HL-60 (cell line): ENCODE measurements at regions not wholly inside any gene's neighbourhood (a gene's known extent, or its start where the extent isn't known, plus 50 kb on each side); places are given as distances from the start of the nearest gene placed in this dataset.

Source experiments
- DNase-seq, 2 experiments: peaks; one replicate each; pipeline ENCODE4 v3.0.0-alpha.2; 2010 to 2020; ENCODE audit warnings: low read depth in 1 of 2, low spot score in 1 of 2
- H3K27ac ChIP-seq: fragments of 250-450 bp; sonication (Bioruptor Pico); replicated peaks from 2 replicates; pipeline ENCODE4 v1.5.1; 2020; ENCODE audit warnings: mild to moderate bottlenecking, moderate library complexity
- H3K27me3 ChIP-seq: fragments of 250-450 bp; sonication (Bioruptor Pico); 2 replicates; pipeline ENCODE4 v1.5.1; 2021; ENCODE audit warnings: mild to moderate bottlenecking, moderate library complexity; ENCODE audit not compliant: insufficient read depth, poor library complexity, severe bottlenecking
- H3K4me3 ChIP-seq: replicated peaks from 2 replicates; pipeline ENCODE4 v1.5.1; 2011; ENCODE audit warnings: mild to moderate bottlenecking, control low read depth, low read length; ENCODE audit not compliant: insufficient read depth
- CTCF ChIP-seq: IDR thresholded peaks from one replicate; pipeline ENCODE4 v1.5.1; 2011; ENCODE audit warnings: low read length, control low read depth, inconsistent platforms; ENCODE audit not compliant: insufficient read depth
- GABPA ChIP-seq: IDR thresholded peaks from 2 replicates; pipeline ENCODE4 v1.6.1; 2012; ENCODE audit warnings: low read depth
- POLR2AphosphoS5 ChIP-seq: IDR thresholded peaks from 2 replicates; pipeline ENCODE4 v1.6.1; 2012; ENCODE audit warnings: low read depth
- REST ChIP-seq: IDR thresholded peaks from 2 replicates; pipeline ENCODE4 v1.6.1; 2012; ENCODE audit warnings: low read depth; ENCODE audit not compliant: insufficient replicate concordance
- SPI1 ChIP-seq: IDR thresholded peaks from 2 replicates; pipeline ENCODE4 v1.6.1; 2012; ENCODE audit warnings: low read depth, mild to moderate bottlenecking, borderline replicate concordance

DNA sequence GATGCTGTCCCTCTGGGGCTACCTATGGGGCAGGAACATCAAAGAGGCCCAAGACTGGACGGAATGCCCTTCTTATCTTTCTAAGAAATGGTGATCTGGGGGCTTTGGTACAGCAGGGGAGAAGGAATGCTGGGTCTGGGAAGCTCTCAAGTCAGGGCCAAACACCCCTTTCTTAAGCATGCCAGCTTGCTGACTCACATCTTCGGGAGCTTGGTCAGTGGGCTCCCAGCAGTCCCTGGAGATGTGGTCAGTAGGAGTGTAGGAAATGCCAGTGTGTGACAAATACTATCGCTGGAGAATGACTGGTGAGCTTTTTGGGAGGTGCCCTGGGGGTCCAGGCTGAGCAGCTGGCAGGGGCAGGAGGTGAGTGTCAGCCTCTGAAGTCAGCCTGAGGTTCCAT lies 105.0 kb upstream of the CDC42EP3 start:
- Histone ChIP-seq H3K4me3 (no peak overlapping the region), H3K27me3 (no peaks in the 10 kb centered on the region), H3K27ac (no peak overlapping the region)
- no peak for TF ChIP-seq GABPA
- no peak for TF ChIP-seq SPI1
- TF ChIP-seq REST: no peak
- TF ChIP-seq POLR2AphosphoS5: no peak
- no peak for TF ChIP-seq CTCF
- no peak for DNase-seq

DNA sequence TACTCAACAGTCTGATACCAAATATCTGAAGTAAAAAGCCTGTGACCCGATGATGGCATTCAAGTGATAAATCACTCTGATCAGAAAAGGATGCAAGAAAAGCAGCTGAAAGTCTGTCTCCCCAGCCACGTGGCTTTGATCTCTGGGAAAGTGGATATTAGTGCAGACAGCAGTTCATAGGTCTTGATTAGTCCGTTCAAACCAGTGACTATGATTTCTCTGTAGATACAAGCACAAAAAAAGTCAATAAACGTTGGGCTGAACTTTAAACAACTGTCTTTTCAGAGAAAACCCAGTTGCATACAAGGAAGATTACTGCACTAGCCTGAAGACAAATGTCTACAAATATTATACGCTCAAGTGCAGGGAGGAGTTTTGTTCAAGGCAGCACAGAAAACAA lies 107.7 kb upstream of the CDC42EP3 start:
- TF ChIP-seq SPI1 (no peak), REST (no peak), POLR2AphosphoS5 (no peak), GABPA (no peak), CTCF (no peak)
- H3K27ac ChIP-seq: no peak overlapping the region
- no peaks in the 10 kb centered on the region for H3K27me3 ChIP-seq
- no peak overlapping the region for H3K4me3 ChIP-seq
- no peak for DNase-seq

GRCh38 chr2:37779611-37780386 lies 108.4 kb upstream of the CDC42EP3 start:
- Histone ChIP-seq H3K27me3 (no peaks in the 10 kb centered on the region), H3K27ac (no peak overlapping the region), H3K4me3 (no peak overlapping the region)
- TF ChIP-seq CTCF (no peak), POLR2AphosphoS5 (no peak), REST (no peak), SPI1 (no peak), GABPA (no peak)
- DNase-seq: no peak
